HCT116 (cell line): ENCODE measurements at regions not wholly inside any gene's neighbourhood (a gene's known extent, or its start where the extent isn't known, plus 50 kb on each side); places are given as distances from the start of the nearest gene placed in this dataset.

Experiments used
- ATAC-seq: fragments of 200-7000 bp; cut with Tn5 transposase; 2 replicates; pipeline ENCODE4 v1.9.1; 2020; ENCODE audit warnings: mild to moderate bottlenecking, moderate library complexity
- BruUV-seq: library from RNA; stranded (reverse); fragments of 400-500 nt; replicated peaks from 2 replicates; lab custom pipeline; 2021; lab: Mats Ljungman, UMichigan
- CTCF ChIA-PET: fragments of 300-600 bp; sonication (Branson Sonifier 250); formaldehyde crosslinking; loops from one replicate; lab custom pipeline; 2021; ENCODE audit warnings: antibody characterized with exemption; lab: Charles Lee
- POLR2A ChIA-PET: fragments of 300-600, 350-600 bp; sonication (Branson Sonifier 250); formaldehyde crosslinking; loops from one replicate; lab custom pipeline; 2021; ENCODE audit warnings: antibody characterized with exemption; lab: Charles Lee
- RAD21 ChIA-PET, 2 experiments: fragments of 300-600 bp; sonication (Branson Sonifier 250); formaldehyde crosslinking; loops; one replicate each; lab custom pipeline; 2023; ENCODE audit warnings: low total read pairs in 2 of 2; ENCODE audit not compliant: uncharacterized antibody in 2 of 2, unreplicated experiment in 2 of 2, low non-redundant PET in 1 of 2; lab: Charles Lee
- DNase-seq: peaks from one replicate; pipeline ENCODE4 v3.0.0-alpha.2; 2010; ENCODE audit warnings: low read depth, low spot score
- H2AFZ ChIP-seq: fragments of 200-600 bp; shearing (Covaris generic), sonication (generic); 2 replicates; pipeline ENCODE4 v1.6.1; 2017; ENCODE audit warnings: low read depth, mixed run types, mixed read lengths, antibody characterized with exemption, low read length; ENCODE audit not compliant: poor library complexity, severe bottlenecking
- H3K27ac ChIP-seq: 2 replicates; pipeline ENCODE4 v1.5.1; 2012; ENCODE audit warnings: low read depth, low read length
- H3K27me3 ChIP-seq: fragments of 200-600 bp; sonication (generic); 2 replicates; pipeline ENCODE4 v1.6.1; 2016; ENCODE audit warnings: mixed run types, low read length, mixed read lengths; ENCODE audit not compliant: insufficient read depth
- H3K36me3 ChIP-seq, 2 experiments: fragments of 200-500 bp in 1 of 2; fragments of 200-600 bp in 1 of 2; sonication (Bioruptor generic) in 1 of 2; sonication (generic) in 1 of 2; 2 replicates each; pipeline versions ENCODE4 v1.5.1 to v1.6.1; 2014 to 2016; ENCODE audit warnings: low read length in 2 of 2, inconsistent platforms in 1 of 2, mixed read lengths in 1 of 2, mixed run types in 1 of 2; ENCODE audit not compliant: insufficient read depth in 2 of 2, control insufficient read depth in 1 of 2
- H3K4me1 ChIP-seq, 2 experiments: fragments of 200-600 bp in 1 of 2; sonication (generic) in 1 of 2; 2 replicates each; pipeline versions ENCODE4 v1.5.1 to v1.6.1; 2012 to 2017; ENCODE audit warnings: low read length in 2 of 2, inconsistent platforms in 1 of 2, mild to moderate bottlenecking in 1 of 2, mixed read lengths in 1 of 2, mixed run types in 1 of 2, moderate library complexity in 1 of 2; ENCODE audit not compliant: insufficient read depth in 2 of 2, control insufficient read depth in 1 of 2
- H3K4me2 ChIP-seq: fragments of 200-600 bp; sonication (generic); 2 replicates; pipeline ENCODE4 v1.6.1; 2017; ENCODE audit warnings: mixed run types, low read length, mixed read lengths
- H3K4me3 ChIP-seq, 2 experiments: fragments of 200-600 bp in 1 of 2; sonication (generic) in 1 of 2; replicated peaks in 1 of 2; 2 replicates each; pipeline ENCODE4 v1.5.1; 2011 to 2016; ENCODE audit warnings: low read length in 2 of 2, control low read depth in 1 of 2, low read depth in 1 of 2, mild to moderate bottlenecking in 1 of 2, mixed read lengths in 1 of 2, mixed run types in 1 of 2
- H3K79me2 ChIP-seq: fragments of 200-600 bp; sonication (generic); 2 replicates; pipeline ENCODE4 v1.6.1; 2017; ENCODE audit warnings: mild to moderate bottlenecking, mixed run types, low read length, moderate library complexity, mixed read lengths; ENCODE audit not compliant: insufficient read depth
- H3K9ac ChIP-seq: fragments of 200-600 bp; sonication (generic); 2 replicates; pipeline ENCODE4 v1.6.1; 2016; ENCODE audit warnings: low read length, mixed read lengths
- H3K9me2 ChIP-seq: fragments of 200-600 bp; sonication (generic), shearing (Covaris generic); 2 replicates; pipeline ENCODE4 v1.6.1; 2017; ENCODE audit warnings: mixed run types, mild to moderate bottlenecking, moderate library complexity; ENCODE audit not compliant: insufficient read depth
- H3K9me3 ChIP-seq, 2 experiments: fragments of 200-500 bp in 1 of 2; fragments of 200-600 bp in 1 of 2; sonication (Bioruptor generic) in 1 of 2; sonication (generic) in 1 of 2; 2 replicates each; pipeline ENCODE4 v1.6.1; 2014 to 2017; ENCODE audit warnings: low read length in 2 of 2, mixed read lengths in 2 of 2, inconsistent platforms in 1 of 2, low read depth in 1 of 2, mild to moderate bottlenecking in 1 of 2, mixed run types in 1 of 2, moderate library complexity in 1 of 2; ENCODE audit not compliant: control insufficient read depth in 1 of 2, insufficient read depth in 1 of 2
- H4K20me1 ChIP-seq: fragments of 200-600 bp; sonication (generic), shearing (Covaris generic); 2 replicates; pipeline ENCODE4 v1.6.1; 2017; ENCODE audit warnings: mixed run types, mild to moderate bottlenecking, moderate library complexity; ENCODE audit not compliant: insufficient read depth
- CBX3 ChIP-seq: IDR thresholded peaks from 2 replicates; pipeline ENCODE4 v1.6.1; 2012; ENCODE audit warnings: low read depth
- FOSL1 ChIP-seq: IDR thresholded peaks from 2 replicates; pipeline ENCODE4 v1.6.1; 2012; ENCODE audit warnings: low read depth
- POLR2A ChIP-seq: IDR thresholded peaks from 2 replicates; pipeline ENCODE4 v1.7.0; 2011; ENCODE audit warnings: borderline replicate concordance; ENCODE audit not compliant: insufficient read depth, insufficient read length; ENCODE audit errors: extremely low read depth
- POLR2AphosphoS5 ChIP-seq: IDR thresholded peaks from 2 replicates; pipeline ENCODE4 v1.6.1; 2011; ENCODE audit warnings: mild to moderate bottlenecking, low read depth, low read length, moderate library complexity
- RAD21 ChIP-seq: IDR thresholded peaks from 2 replicates; pipeline ENCODE4 v1.6.1; 2012; ENCODE audit warnings: low read depth, mild to moderate bottlenecking
- REST ChIP-seq: IDR thresholded peaks from 2 replicates; pipeline ENCODE4 v1.6.1; 2012; ENCODE audit warnings: low read depth
- TCF7L2 ChIP-seq: IDR thresholded peaks from 2 replicates; pipeline ENCODE4 v1.7.0; 2011; ENCODE audit warnings: borderline replicate concordance, inconsistent platforms; ENCODE audit not compliant: insufficient read depth, insufficient read length; ENCODE audit errors: extremely low read depth
- ZFX ChIP-seq: fragments of 450-650 bp; IDR thresholded peaks from 2 replicates; pipeline ENCODE4 v1.6.1; 2017
- intact Hi-C: fragments of 100-400 bp; cut with micrococcal nuclease; formaldehyde crosslinking; loops from 2 replicates; pipeline ENCODE4 v1.10.0; 2022
- TF ChIP-seq, protein P1 (sequence below): IDR thresholded peaks from 2 replicates; pipeline ENCODE4 v1.6.1; 2012

- no peak for TF ChIP-seq POLR2A
- TF ChIP-seq RAD21 = no peak
- TF ChIP-seq POLR2AphosphoS5 = no peak
- no peak for TF ChIP-seq TCF7L2
- no peak for TF ChIP-seq CBX3
- no peak for TF ChIP-seq REST
- TF ChIP-seq ZFX = no peak
- TF ChIP-seq, protein P1, sequence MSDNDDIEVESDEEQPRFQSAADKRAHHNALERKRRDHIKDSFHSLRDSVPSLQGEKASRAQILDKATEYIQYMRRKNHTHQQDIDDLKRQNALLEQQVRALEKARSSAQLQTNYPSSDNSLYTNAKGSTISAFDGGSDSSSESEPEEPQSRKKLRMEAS = no peak
- TF ChIP-seq FOSL1 = no peak
- Histone ChIP-seq H3K36me3 (no peaks in the 10 kb centered on the region), H2AFZ (no peak overlapping the region), H3K4me2 (no peak overlapping the region), H3K4me1 (no peaks in the 10 kb centered on the region), H3K4me3 (no peak overlapping the region), H3K9me3 (no peaks in the 10 kb centered on the region), H3K27me3 (no peaks in the 10 kb centered on the region; the same call in 1 of the 2 replicates), H3K79me2 (no peaks in the 10 kb centered on the region), H3K9ac (no peak overlapping the region), H3K27ac (no peak overlapping the region), H3K9me2 (no peaks in the 10 kb centered on the region), H4K20me1 (no peaks in the 10 kb centered on the region)
- ChIA-PET POLR2A (no interaction called here), RAD21 (no interaction called here), CTCF (no interaction called here)
- intact Hi-C loops = no loop called here
- DNase-seq = no peak
- no peak for ATAC-seq
- BruUV-seq = no TSS peak
Observed at GRCh38 chr2:45264227-45265225, 255.3 kb upstream of the SIX2 start.
